Body of pancreas (tissue), 4 donors: ENCODE measurements at regions not wholly inside any gene's neighbourhood (a gene's known extent, or its start where the extent isn't known, plus 50 kb on each side); places are given as distances from the start of the nearest gene placed in this dataset.

Experiments
- ATAC-seq: fragments of 150-250 bp; one replicate; pipeline ENCODE4 v1.9.1; 2016
- DNase-seq, 4 donors: peaks; one replicate each; pipeline ENCODE4 v3.0.0-alpha.2; 2019
- H3K27ac ChIP-seq, 4 donors: fragments of 200-600 bp; sonication (generic); 1 replicate in 3 of 4; 2 replicates in 1 of 4; pipeline versions ENCODE4 v1.5.1 to v1.6.1; 2016 to 2019; ENCODE audit warnings: mild to moderate bottlenecking in 1 of 4, mixed read lengths in 1 of 4, moderate library complexity in 1 of 4
- H3K27me3 ChIP-seq, 2 donors: fragments of 200-600 bp; sonication (generic); one replicate each; pipeline ENCODE4 v1.6.0; 2016; ENCODE audit warnings: mild to moderate bottlenecking in 1 of 2
- H3K36me3 ChIP-seq, 2 donors: fragments of 200-600 bp; sonication (generic); replicated peaks in 1 of 2; 2 replicates each; pipeline ENCODE4 v1.5.1; 2016; ENCODE audit warnings: low read depth in 2 of 2; ENCODE audit not compliant: insufficient read depth in 1 of 2
- H3K4me1 ChIP-seq: fragments of 200-600 bp; sonication (generic); one replicate; pipeline ENCODE4 v1.6.0; 2016
- H3K4me3 ChIP-seq, 2 donors: fragments of 200-600 bp; sonication (generic); 1 replicate in 1 of 2; 2 replicates in 1 of 2; pipeline ENCODE4 v1.5.1; 2016 to 2019
- H3K9me3 ChIP-seq, 3 donors: fragments of 200-600 bp; sonication (generic); 1 replicate in 2 of 3; 2 replicates in 1 of 3; pipeline ENCODE4 v1.5.1; 2016
- POLR2A ChIP-seq, 3 donors: fragments of 450-650 bp; IDR thresholded peaks; one replicate each; pipeline ENCODE4 v1.6.1; 2016; ENCODE audit warnings: antibody characterized with exemption in 3 of 3, mild to moderate bottlenecking in 2 of 3
- WGBS, 2 donors: methylation state at CpG; one replicate each; pipeline ENCODE4 v1.1.5; 2017; 5-methylcytosine and 5-hydroxymethylcytosine counted together
- intact Hi-C: fragments of 100-400 bp; cut with DNase I; formaldehyde crosslinking; loops from one replicate; pipeline ENCODE4 v1.15.1; 2023
- TF ChIP-seq, protein P1 (sequence below), 7 experiments: fragments of 450-650 bp in 4 of 7; fragments of 200-600 bp in 3 of 7; sonication (generic) in 3 of 7; IDR thresholded peaks; one replicate each; pipeline ENCODE4 v1.5.1; 2016 to 2019; ENCODE audit warnings: antibody characterized with exemption in 7 of 7

DNA sequence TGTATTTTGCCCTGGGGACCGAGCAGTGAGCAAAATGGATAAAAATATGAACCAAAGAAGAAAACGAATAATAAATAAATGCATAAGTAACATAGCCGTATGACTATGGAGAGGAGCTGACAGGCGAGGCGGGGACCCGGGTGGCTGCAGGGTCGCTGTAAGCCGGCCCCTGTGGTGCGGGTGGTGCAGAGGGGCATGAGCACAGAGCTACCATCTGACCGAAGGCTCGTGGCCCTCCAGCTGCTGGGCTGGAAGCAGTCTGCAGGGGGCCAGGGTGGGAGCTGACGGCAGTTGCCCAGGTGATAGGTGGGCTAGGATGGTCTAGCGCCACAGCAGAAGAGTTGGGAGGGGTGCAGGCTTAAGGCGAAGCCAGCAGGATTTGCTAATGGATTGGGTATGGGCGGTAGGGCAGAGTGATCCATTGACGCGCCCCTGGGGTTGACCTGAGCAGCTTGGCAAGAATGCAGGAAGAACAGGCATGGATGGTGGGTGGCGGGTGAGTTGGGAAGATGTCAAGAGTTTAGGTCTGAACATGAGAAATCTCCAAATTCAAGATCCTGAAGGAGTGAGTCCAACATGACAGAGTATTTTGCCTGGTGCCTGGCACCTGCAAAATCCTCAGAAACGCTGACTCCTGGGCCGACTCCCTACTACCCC, 228.0 kb downstream of the FOXL1 start:
- TF ChIP-seq, protein P1, sequence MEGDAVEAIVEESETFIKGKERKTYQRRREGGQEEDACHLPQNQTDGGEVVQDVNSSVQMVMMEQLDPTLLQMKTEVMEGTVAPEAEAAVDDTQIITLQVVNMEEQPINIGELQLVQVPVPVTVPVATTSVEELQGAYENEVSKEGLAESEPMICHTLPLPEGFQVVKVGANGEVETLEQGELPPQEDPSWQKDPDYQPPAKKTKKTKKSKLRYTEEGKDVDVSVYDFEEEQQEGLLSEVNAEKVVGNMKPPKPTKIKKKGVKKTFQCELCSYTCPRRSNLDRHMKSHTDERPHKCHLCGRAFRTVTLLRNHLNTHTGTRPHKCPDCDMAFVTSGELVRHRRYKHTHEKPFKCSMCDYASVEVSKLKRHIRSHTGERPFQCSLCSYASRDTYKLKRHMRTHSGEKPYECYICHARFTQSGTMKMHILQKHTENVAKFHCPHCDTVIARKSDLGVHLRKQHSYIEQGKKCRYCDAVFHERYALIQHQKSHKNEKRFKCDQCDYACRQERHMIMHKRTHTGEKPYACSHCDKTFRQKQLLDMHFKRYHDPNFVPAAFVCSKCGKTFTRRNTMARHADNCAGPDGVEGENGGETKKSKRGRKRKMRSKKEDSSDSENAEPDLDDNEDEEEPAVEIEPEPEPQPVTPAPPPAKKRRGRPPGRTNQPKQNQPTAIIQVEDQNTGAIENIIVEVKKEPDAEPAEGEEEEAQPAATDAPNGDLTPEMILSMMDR (IDR thresholded peaks at IDR 0.05): no peak
- no peak for TF ChIP-seq POLR2A (IDR thresholded peaks at IDR 0.05)
- no peak for ATAC-seq
- DNase-seq: no peak
- H3K27me3 ChIP-seq: peaks cover 0 to 10% of the 10 kb centered on the region in 2 donors
- intact Hi-C loops: no loop called here
- H3K27ac ChIP-seq: no peak overlapping the region
- 75 to 76% methylated on average over 19 to 20 of the region's 20 CpGs for WGBS, 2 donors
- H3K36me3 ChIP-seq: no peaks in the 10 kb centered on the region
- no peaks in the 10 kb centered on the region for H3K9me3 ChIP-seq
- H3K4me1 ChIP-seq: no peaks in the 10 kb centered on the region
- no peak overlapping the region for H3K4me3 ChIP-seq

DNA sequence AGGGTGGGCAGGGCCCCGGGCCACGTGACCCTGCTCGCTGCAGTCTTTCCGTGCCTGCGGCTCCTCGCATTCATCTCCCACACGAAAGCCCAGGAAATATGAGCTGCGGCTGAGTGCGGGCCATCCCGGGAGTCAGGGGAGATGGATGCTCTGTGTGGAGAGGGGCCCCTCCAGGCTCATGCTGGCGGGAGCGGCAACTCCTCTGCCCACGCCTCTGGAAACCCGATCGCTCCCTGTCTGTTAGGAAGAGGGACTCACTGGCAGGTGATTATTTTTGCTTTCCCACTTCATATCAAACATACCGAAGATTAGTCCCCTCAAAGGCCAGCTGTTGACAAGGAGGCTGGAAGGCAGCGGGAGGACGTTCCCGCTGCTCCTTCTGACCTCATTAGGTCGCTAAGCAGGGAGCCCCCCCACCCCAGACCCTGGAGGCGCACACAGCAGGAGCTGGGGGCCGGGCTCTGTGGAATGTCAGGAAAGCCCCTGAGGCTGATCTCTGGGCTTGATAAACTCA, 228.5 kb downstream of the FOXL1 start:
- TF ChIP-seq POLR2A (IDR thresholded peaks at IDR 0.05): no peak
- TF ChIP-seq, protein P1 (IDR thresholded peaks at IDR 0.05): no peak
- ATAC-seq: no peak
- no peaks in the 10 kb centered on the region for H3K9me3 ChIP-seq
- peaks cover 0 to 10% of the 10 kb centered on the region in 2 donors for H3K27me3 ChIP-seq
- H3K4me3 ChIP-seq: no peak overlapping the region
- intact Hi-C loops: no loop called here
- H3K4me1 ChIP-seq: no peaks in the 10 kb centered on the region
- H3K27ac ChIP-seq: no peak overlapping the region
- no peaks in the 10 kb centered on the region for H3K36me3 ChIP-seq
- no peak for DNase-seq
- WGBS, 2 donors: 20 to 41% methylated on average over 9 to 22 of the region's 22 CpGs

DNA sequence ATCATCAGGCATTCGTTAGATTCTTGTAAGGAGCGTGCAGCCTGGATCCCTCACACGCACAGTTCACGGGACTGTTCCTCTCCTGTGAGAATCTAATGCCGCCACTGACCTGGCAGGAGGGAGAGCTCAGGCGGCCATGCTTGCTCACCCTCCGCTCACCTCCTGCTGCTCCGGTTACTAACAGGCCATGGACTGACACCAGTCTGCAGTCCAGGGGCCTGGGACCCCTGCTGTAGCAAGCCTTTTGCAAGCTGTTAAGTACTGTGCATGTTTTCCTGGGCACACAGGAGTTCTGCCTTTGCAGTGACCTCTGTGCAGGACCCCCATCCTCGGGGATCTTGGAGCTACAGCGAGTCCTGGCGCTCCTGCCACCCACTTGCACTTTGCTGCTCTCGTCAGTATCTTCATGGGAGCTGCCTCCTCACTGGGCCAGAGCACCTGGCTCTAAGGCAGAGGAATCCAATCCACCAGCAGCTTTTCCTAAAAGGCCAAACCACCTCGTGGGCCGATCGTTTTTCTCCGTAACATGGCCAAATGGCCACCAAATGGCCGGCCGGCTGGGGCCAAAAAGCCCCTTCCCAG, 230.6 kb downstream of the FOXL1 start:
- Histone ChIP-seq H3K36me3 (no peaks in the 10 kb centered on the region), H3K4me1 (no peaks in the 10 kb centered on the region), H3K4me3 (no peak overlapping the region), H3K27me3 (peaks cover 0 to 10% of the 10 kb centered on the region in 2 donors), H3K27ac (no peak overlapping the region), H3K9me3 (no peaks in the 10 kb centered on the region)
- WGBS, 2 donors: 68% methylated on average over 12 to 18 of the region's 18 CpGs
- DNase-seq: no peak
- TF ChIP-seq POLR2A (IDR thresholded peaks at IDR 0.05): no peak
- TF ChIP-seq, protein P1 (IDR thresholded peaks at IDR 0.05): no peak
- ATAC-seq: no peak
- intact Hi-C loops: no loop called here

DNA sequence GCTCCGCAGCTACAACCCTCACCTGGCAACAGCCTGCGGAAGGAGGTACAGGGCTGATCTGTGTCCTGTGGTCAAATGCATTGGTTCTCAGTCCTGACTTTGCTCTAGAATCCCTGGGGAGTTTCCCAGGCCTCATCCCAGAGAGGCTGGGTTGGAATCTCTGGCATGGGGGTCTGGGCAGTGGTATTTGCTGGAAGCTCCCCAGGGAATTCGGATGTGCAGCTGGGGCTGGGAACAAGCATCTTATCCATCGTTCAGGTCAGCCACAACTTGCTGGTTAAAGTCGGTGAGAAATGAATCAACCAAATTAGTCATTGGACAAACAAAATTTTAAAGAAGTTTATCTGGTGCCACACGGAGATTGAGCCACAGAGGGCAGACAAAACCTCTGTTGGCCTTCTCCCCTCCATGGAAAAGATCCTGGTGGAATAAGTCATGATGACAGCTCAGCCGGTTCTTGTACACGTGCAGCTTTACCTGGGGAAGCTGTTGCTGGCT, 231.2 kb downstream of the FOXL1 start:
- no peaks in the 10 kb centered on the region for H3K4me1 ChIP-seq
- WGBS, 2 donors: 46 to 48% methylated on average over 8 of the region's 8 CpGs

More for the DNA sequence above, 231.2 kb downstream of the FOXL1 start:
- no peaks in the 10 kb centered on the region for H3K9me3 ChIP-seq
- H3K27me3 ChIP-seq: peaks cover 0 to 10% of the 10 kb centered on the region in 2 donors
- H3K27ac ChIP-seq: no peak overlapping the region
- intact Hi-C loops: no loop called here
- H3K4me3 ChIP-seq: no peak overlapping the region
- TF ChIP-seq POLR2A (IDR thresholded peaks at IDR 0.05): no peak
- TF ChIP-seq, protein P1 (IDR thresholded peaks at IDR 0.05): no peak
- no peaks in the 10 kb centered on the region for H3K36me3 ChIP-seq
- no peak for ATAC-seq
- DNase-seq: no peak
